Aorta (tissue), 5 donors: ENCODE measurements at regions not wholly inside any gene's neighbourhood (a gene's known extent, or its start where the extent isn't known, plus 50 kb on each side); places are given as distances from the start of the nearest gene placed in this dataset.
A peak's percentile ranks its signal among the peaks of the same experiment; 100 is the strongest.
"Not testable (repeated sequence)": the region's sequence is repeated elsewhere in the genome, so short reads cannot be mapped to it uniquely, and the experiment has no call there.

Experiments
- ATAC-seq: fragments of 200-7000 bp; cut with Tn5 transposase; one replicate; pipeline ENCODE4 v1.9.1; 2022; ENCODE audit warnings: moderate library complexity; ENCODE audit not compliant: low FRiP score
- DNase-seq, 2 donors: peaks; one replicate each; pipeline ENCODE4 v3.0.0-alpha.2; 2020
- H3K27ac ChIP-seq, 2 donors: one replicate each; pipeline ENCODE4 v1.5.1; 2013; ENCODE audit warnings: low read length in 2 of 2, mild to moderate bottlenecking in 2 of 2, moderate library complexity in 2 of 2, control low read depth in 1 of 2, inconsistent platforms in 1 of 2, low read depth in 1 of 2
- H3K27me3 ChIP-seq, 2 donors: one replicate each; pipeline ENCODE4 v1.6.1; 2013; ENCODE audit warnings: control low read depth in 1 of 2, low read length in 1 of 2, mild to moderate bottlenecking in 1 of 2, moderate library complexity in 1 of 2; ENCODE audit not compliant: insufficient read depth in 2 of 2, control insufficient read depth in 1 of 2
- H3K36me3 ChIP-seq, 2 donors: one replicate each; pipeline ENCODE4 v1.6.1; 2013; ENCODE audit warnings: control low read depth in 1 of 2, low read length in 1 of 2, mild to moderate bottlenecking in 1 of 2; ENCODE audit not compliant: insufficient read depth in 2 of 2, control insufficient read depth in 1 of 2
- H3K4me1 ChIP-seq, 2 donors: one replicate each; pipeline ENCODE4 v1.6.1; 2013; ENCODE audit warnings: low read length in 2 of 2, control low read depth in 1 of 2, mild to moderate bottlenecking in 1 of 2, moderate library complexity in 1 of 2; ENCODE audit not compliant: insufficient read depth in 2 of 2, control insufficient read depth in 1 of 2
- H3K4me3 ChIP-seq, 2 donors: one replicate each; pipeline ENCODE4 v1.5.1; 2013; ENCODE audit warnings: low read length in 2 of 2, control low read depth in 1 of 2, mild to moderate bottlenecking in 1 of 2
- H3K9me3 ChIP-seq: one replicate; pipeline ENCODE4 v1.6.1; 2013; ENCODE audit warnings: mild to moderate bottlenecking, low read length; ENCODE audit not compliant: control insufficient read depth
- WGBS, 2 donors: extraction: QIAGEN DNeasy Blood & Tissue Kit; methylation state at CpG; one replicate each; pipeline ENCODE4 v1.1.7; 2013; 5-methylcytosine and 5-hydroxymethylcytosine counted together
- intact Hi-C, 2 donors: fragments of 100-400 bp; cut with DNase I; formaldehyde crosslinking; loops; one replicate each; pipeline versions ENCODE4 v1.14.2 to v1.15.0; 2022
- donor health status: healthy with polysubstance abuse.
- donor health status: Bipolar disorder and iron deficiency.
- donor health status: DM: no; HTN: no; CAD: no.
- donor health status: DM: no; HTN: no; CAD: no.
- donor health status: DM: yes; HTN: yes; CAD: no.

DNA sequence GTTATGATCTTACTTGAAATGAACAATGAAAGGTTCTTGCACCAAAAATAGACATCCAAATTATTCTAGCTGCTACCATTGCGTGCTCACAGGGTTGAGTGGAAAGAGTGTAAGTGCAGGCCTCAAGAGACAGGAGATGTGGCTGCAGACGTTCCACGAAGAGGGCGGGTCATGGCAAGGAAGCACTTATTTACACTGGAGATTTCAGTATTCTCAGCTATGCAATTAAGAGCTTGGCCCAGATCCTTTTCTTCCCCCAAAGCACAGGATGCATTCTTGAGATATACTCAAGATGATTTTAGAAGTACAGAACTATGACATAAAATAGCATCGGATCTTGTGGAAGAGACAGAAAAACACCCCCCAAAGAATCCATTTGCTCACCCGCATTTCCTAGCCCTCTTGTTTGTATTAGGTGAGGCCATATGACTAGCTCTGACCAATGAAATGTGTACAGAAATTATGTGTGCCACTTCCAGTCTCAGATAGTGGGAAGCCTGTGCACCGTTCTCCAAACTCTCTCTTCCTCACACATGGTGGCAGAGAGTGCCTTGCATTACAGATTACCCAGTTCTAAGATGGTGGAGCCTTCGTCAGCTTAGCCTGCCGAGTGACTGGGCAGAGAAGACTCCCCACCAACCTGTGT, 261.4 kb downstream of the TTC8 start:
- 41 to 46% methylated on average over 9 of the region's 9 CpGs for WGBS, 2 donors
- ATAC-seq, result peak; percentile 62

DNA sequence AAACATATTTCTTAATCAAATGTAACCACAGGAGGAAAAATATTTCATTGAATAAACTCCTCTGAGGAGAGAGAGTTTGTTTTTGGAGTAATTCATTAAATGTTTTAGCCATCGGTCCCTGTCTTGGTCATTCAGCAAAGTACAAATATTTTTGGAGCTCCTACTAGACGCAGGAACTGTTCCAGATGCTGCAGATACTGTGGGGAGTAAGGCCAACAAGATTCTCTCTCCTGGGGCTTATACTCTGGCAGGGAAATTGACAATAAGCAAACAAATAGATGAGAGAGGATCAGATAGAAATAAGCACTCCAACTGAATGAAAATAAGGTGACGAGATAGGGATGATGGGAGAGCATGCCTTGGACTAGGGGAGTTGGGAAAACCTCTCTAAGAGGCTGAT, 264.1 kb downstream of the TTC8 start:
- ATAC-seq (no peak), DNase-seq (no peak)
- no peaks in the 10 kb centered on the region for H3K36me3 ChIP-seq
- peaks cover 0 to 3% of the 10 kb centered on the region in 2 donors for H3K4me1 ChIP-seq
- H3K9me3 ChIP-seq, result no peaks in the 10 kb centered on the region
- H3K27me3 ChIP-seq, result no peaks in the 10 kb centered on the region
- WGBS, 2 donors, result 50 to 64% methylated on average over 3 of the region's 3 CpGs
- no peak overlapping the region for H3K4me3 ChIP-seq
- no peak overlapping the region for H3K27ac ChIP-seq
- intact Hi-C loops, result no loop called here

More for the DNA sequence above, 261.4 kb downstream of the TTC8 start:
- no peak for DNase-seq
- no peaks in the 10 kb centered on the region for H3K4me1 ChIP-seq
- H3K36me3 ChIP-seq, result no peaks in the 10 kb centered on the region
- no peaks in the 10 kb centered on the region for H3K27me3 ChIP-seq
- intact Hi-C loops, result no loop called here
- H3K9me3 ChIP-seq, result no peaks in the 10 kb centered on the region
- H3K27ac ChIP-seq, result peak overlapping the region in 1 of 2 donors; percentile 71
- H3K4me3 ChIP-seq, result no peak overlapping the region

DNA sequence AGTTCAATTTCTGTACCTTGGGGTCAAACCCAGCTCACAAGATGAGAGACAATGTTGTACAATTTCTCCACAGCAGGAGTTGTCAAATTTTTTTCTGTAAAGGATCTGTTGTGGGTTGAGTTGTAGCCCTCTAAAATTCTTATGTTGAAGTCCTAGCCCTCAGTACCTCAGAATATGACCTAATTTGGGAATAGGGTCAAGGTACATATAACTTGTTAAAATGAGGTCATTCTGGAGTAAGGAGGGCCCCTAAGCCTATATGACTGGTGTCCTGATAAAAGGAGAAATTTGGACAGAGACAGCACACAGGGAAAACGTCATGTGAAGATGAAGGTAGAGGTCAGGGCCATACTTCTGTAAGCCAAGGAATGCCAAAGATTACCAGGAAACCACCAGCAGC, 264.9 kb downstream of the TTC8 start:
- ATAC-seq (no peak), DNase-seq (no peak)
- Histone ChIP-seq H3K36me3 (no peaks in the 10 kb centered on the region), H3K4me3 (no peak overlapping the region), H3K4me1 (peaks cover 0 to 3% of the 10 kb centered on the region in 2 donors), H3K27me3 (no peaks in the 10 kb centered on the region), H3K9me3 (no peaks in the 10 kb centered on the region), H3K27ac (no peak overlapping the region)
- intact Hi-C loops, result no loop called here
- 82 to 88% methylated on average over 1 of the region's 1 CpG for WGBS, 2 donors

DNA sequence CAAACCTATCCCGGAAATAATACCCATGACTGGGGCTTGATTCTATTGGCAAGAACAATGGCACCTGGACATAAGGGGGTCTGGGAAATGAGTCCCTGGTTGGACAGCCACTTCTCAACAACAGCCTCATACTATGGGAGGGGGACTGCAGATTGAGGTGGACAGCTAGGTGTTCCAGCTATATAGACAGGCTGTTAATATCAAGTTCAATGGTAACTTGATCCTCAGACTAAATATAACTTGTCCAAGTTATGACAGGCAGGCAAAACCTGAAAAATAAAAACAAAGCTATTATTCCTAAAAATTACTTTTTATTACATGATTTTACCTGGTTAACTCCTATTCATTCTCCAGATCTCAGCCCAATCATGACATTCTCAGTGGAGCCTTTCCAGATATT, 267.3 kb downstream of the TTC8 start:
- no peaks in the 10 kb centered on the region for H3K27me3 ChIP-seq
- H3K4me1 ChIP-seq, result peaks cover 0 to 3% of the 10 kb centered on the region in 2 donors
- no peak overlapping the region for H3K4me3 ChIP-seq
- DNase-seq, result no peak
- 98 to 100% methylated on average over 1 of the region's 1 CpG for WGBS, 2 donors
- no peak for ATAC-seq
- H3K27ac ChIP-seq, result no peak overlapping the region
- H3K9me3 ChIP-seq, result no peaks in the 10 kb centered on the region
- H3K36me3 ChIP-seq, result no peaks in the 10 kb centered on the region
- intact Hi-C loops, result no loop called here

DNA sequence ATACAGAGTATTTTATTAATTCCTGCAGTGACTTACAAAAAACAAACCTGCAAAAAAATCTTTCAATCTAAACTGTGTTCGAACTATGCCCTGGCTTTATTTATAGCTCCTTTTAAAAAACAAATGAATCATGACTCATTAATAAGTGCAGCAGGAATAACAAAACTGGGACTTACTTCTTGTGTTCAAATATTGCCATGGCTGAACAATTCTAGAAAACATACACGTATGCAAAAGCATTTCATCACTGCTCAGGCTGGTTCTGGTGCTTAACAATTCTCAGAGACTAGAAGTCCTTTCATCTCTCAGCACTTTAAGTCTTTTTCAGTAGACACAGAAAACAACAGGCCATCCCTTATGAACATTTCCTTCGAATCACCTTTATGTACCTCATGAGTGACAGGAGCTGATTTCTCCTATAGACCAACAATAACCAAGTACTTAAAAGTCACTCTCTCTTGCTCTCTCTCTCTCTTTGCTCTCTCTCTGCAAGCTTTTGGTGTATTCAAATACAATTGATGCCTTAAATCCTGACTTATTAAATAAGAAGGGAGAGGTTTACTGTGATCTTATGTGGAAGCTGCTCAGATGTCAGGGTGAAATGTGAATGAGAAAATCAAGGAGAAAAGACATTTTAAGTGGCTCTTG, 268.8 kb downstream of the TTC8 start:
- DNase-seq, result no peak
- peaks cover 0 to 3% of the 10 kb centered on the region in 2 donors for H3K4me1 ChIP-seq
- no peak overlapping the region for H3K4me3 ChIP-seq
- no peaks in the 10 kb centered on the region for H3K9me3 ChIP-seq
- intact Hi-C loops, result no loop called here
- no peaks in the 10 kb centered on the region for H3K36me3 ChIP-seq
- 24 to 27% methylated on average over 3 of the region's 3 CpGs for WGBS, 2 donors
- H3K27ac ChIP-seq, result no peak overlapping the region
- H3K27me3 ChIP-seq, result no peaks in the 10 kb centered on the region
- no peak for ATAC-seq

DNA sequence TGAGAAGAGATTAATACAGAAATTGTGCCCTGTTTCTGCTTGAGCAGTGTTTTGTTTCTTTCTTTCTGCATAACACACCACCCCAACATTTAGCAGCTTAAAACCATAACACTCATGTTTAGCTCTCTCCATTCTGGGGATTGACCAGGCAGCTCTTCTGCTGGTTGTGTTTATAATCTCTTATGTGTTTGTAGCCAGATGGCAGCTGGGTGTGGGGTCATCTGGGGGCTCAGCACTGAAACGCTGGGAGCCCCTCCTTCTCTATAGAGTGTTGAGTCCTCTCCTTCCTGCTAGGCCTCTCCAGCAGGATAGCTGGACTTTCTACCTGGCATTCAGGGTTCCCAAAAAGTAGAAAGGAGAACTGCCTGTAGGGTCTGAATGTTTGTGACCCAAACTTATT, 270.6 kb downstream of the TTC8 start:
- Histone ChIP-seq H3K4me1 (peaks cover 0 to 3% of the 10 kb centered on the region in 2 donors), H3K27me3 (no peaks in the 10 kb centered on the region), H3K9me3 (no peaks in the 10 kb centered on the region), H3K4me3 (no peak overlapping the region), H3K27ac (no peak overlapping the region), H3K36me3 (no peaks in the 10 kb centered on the region)
- DNase-seq (no peak), ATAC-seq (no peak)
- intact Hi-C loops, result no loop called here
- 39 to 75% methylated on average over 1 of the region's 1 CpG for WGBS, 2 donors

DNA sequence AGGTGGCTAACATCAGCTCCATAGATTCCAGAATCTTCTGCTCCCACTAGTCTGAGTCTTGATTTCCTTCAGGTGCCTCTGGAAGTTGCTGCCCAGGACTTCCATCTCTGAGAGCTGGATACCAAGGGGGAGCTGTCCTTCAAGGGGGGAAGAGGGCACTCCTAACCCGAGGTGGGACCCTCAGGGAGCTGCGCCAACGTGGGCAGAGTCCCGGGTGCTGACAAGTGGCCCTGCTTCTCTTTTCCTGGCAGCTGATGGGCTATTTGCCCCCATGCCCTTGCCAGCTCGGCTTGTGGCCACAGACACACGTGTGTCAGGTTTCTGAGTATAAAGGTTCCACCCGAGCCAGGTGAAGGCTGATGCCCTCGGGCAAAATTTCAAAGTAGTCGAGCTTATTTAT, 272.5 kb downstream of the TTC8 start:
- Histone ChIP-seq H3K9me3 (no peaks in the 10 kb centered on the region), H3K27ac (no peak overlapping the region), H3K4me3 (no peak overlapping the region), H3K27me3 (no peaks in the 10 kb centered on the region), H3K36me3 (no peaks in the 10 kb centered on the region), H3K4me1 (peaks cover 0 to 3% of the 10 kb centered on the region in 2 donors)
- no peak for ATAC-seq
- intact Hi-C loops, result no loop called here
- no peak for DNase-seq
- 54 to 70% methylated on average over 9 of the region's 9 CpGs for WGBS, 2 donors

DNA sequence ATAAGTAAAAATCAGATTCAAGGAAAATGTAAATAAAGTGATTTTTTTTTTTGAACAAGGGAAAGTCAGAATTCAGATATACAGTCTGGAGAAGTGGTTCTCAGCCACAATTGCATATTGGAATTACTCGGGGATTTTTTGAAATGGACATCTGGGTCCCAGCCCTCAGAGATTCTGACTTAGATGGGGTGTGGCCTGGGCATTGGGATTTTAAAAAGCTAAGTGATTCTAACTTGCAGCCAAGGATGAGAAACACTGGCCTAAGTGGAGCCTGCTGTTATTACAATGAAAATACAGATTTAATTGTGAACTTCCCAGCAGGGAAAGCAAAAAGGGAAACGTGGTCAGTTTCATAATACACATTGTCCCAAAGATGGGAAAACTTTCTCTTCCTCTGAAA, 273.8 kb downstream of the TTC8 start:
- no peaks in the 10 kb centered on the region for H3K9me3 ChIP-seq
- 78 to 80% methylated on average over 2 of the region's 2 CpGs for WGBS, 2 donors
- no peak overlapping the region for H3K27ac ChIP-seq
- no peak overlapping the region for H3K4me3 ChIP-seq
- DNase-seq (no peak), ATAC-seq (no peak)
- intact Hi-C loops, result no loop called here
- H3K27me3 ChIP-seq, result no peaks in the 10 kb centered on the region
- no peaks in the 10 kb centered on the region for H3K4me1 ChIP-seq
- no peaks in the 10 kb centered on the region for H3K36me3 ChIP-seq

DNA sequence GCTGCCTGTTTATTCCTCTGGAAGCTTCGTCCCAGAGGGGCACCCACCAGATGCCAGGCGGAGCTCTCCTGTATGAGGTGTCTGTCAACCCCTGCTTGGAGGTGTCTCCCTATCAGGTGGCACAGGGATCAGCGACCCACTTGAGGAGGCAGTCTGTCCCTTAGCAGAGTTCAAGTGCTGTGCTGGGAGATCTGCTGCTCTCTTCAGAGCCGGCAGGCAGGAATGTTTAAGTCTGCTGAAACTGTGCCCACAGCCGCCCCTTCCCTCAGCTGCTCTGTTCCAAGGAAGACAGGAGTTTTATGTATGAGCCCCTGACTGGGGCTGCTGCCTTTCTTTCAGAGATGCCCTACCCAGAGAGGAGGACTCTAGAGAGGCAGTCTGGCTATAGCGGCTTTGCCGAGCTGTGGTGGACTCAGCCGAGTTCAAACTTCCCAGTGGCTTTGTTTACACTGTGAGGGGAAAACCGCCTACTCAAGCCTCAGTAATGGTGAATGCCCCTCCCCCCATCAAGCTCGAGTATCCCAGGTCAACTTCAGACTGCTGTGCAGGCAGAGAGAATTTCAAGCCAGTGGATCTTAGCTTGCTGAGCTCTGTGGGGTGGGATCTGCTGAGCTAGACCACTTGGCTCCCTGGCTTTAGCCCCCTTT, 279.8 kb downstream of the TTC8 start:
- ATAC-seq, H3K27ac ChIP-seq: not testable (repeated sequence)

More for the DNA sequence above, 279.8 kb downstream of the TTC8 start:
- H3K36me3 ChIP-seq, intact Hi-C loops, DNase-seq, H3K27me3 ChIP-seq, H3K9me3 ChIP-seq, H3K4me3 ChIP-seq, H3K4me1 ChIP-seq: not testable (repeated sequence)
- WGBS, 2 donors, result 75 to 87% methylated on average over 10 of the region's 10 CpGs
